ENCODE measurements at regions not wholly inside any gene's neighbourhood (a gene's known extent, or its start where the extent isn't known, plus 50 kb on each side); places are given as distances from the start of the nearest gene placed in this dataset.

DNA sequence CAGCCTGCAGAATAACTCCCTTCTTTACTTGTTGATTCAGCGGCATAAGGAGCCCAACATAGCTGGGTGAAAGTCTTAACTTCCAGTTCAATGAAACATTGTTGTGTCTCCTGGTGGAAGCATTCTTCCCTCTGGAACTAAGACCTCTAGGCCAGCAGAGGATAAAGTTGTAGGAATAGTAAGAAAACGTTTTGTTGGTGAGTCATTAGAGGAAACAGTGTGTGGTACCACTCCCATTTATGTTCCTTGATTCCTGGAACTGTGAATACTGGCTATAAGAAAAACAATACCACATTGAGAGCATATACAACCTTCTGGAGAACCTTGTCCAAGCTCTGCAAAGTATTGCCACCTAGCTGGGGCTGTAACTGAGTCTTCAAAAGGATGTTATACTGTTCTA lies 737.4 kb upstream of the ZP4 start:
- CTCF ChIA-PET: no interaction called here
- POLR2A ChIA-PET: no interaction called here
- no peak overlapping the region for H3K4me3 ChIP-seq (ENCODE audit: low read depth, low read length)
- TF ChIP-seq, protein P1, sequence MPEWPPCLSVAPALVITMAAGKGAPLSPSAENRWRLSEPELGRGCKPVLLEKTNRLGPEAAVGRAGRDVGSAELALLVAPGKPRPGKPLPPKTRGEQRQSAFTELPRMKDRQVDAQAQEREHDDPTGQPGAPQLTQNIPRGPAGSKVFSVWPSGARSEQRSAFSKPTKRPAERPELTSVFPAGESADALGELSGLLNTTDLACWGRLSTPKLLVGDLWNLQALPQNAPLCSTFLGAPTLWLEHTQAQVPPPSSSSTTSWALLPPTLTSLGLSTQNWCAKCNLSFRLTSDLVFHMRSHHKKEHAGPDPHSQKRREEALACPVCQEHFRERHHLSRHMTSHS (tag by site-specific recombination; IDR thresholded peaks at IDR 0.05): no peak
- TF ChIP-seq, protein P2, sequence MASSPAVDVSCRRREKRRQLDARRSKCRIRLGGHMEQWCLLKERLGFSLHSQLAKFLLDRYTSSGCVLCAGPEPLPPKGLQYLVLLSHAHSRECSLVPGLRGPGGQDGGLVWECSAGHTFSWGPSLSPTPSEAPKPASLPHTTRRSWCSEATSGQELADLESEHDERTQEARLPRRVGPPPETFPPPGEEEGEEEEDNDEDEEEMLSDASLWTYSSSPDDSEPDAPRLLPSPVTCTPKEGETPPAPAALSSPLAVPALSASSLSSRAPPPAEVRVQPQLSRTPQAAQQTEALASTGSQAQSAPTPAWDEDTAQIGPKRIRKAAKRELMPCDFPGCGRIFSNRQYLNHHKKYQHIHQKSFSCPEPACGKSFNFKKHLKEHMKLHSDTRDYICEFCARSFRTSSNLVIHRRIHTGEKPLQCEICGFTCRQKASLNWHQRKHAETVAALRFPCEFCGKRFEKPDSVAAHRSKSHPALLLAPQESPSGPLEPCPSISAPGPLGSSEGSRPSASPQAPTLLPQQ (tag by site-specific recombination; IDR thresholded peaks at IDR 0.05): no peak
- TF ChIP-seq, protein P3, sequence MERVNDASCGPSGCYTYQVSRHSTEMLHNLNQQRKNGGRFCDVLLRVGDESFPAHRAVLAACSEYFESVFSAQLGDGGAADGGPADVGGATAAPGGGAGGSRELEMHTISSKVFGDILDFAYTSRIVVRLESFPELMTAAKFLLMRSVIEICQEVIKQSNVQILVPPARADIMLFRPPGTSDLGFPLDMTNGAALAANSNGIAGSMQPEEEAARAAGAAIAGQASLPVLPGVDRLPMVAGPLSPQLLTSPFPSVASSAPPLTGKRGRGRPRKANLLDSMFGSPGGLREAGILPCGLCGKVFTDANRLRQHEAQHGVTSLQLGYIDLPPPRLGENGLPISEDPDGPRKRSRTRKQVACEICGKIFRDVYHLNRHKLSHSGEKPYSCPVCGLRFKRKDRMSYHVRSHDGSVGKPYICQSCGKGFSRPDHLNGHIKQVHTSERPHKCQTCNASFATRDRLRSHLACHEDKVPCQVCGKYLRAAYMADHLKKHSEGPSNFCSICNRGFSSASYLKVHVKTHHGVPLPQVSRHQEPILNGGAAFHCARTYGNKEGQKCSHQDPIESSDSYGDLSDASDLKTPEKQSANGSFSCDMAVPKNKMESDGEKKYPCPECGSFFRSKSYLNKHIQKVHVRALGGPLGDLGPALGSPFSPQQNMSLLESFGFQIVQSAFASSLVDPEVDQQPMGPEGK (tag by site-specific recombination; IDR thresholded peaks at IDR 0.05): no peak
- TF ChIP-seq ZNF624 (tag by site-specific recombination; IDR thresholded peaks at IDR 0.05) (no peak), ZNF184 (tag by site-specific recombination; IDR thresholded peaks at IDR 0.05) (no peak), ZNF555 (tag by site-specific recombination; conservative IDR thresholded peaks at IDR 0.05) (no peak), ZNF311 (tag by site-specific recombination; IDR thresholded peaks at IDR 0.05; ENCODE audit: borderline replicate concordance) (no peak), ZSCAN30 (tag by site-specific recombination; IDR thresholded peaks at IDR 0.05) (no peak), ZNF610 (tag by site-specific recombination; IDR thresholded peaks at IDR 0.05; ENCODE audit: borderline replicate concordance) (no peak), TCF7L2 (IDR thresholded peaks at IDR 0.05; ENCODE audit: borderline replicate concordance, low read depth, low read length) (no peak), ZNF214 (tag by site-specific recombination; IDR thresholded peaks at IDR 0.05; ENCODE audit: borderline replicate concordance) (no peak)
- TF ChIP-seq, protein P4, sequence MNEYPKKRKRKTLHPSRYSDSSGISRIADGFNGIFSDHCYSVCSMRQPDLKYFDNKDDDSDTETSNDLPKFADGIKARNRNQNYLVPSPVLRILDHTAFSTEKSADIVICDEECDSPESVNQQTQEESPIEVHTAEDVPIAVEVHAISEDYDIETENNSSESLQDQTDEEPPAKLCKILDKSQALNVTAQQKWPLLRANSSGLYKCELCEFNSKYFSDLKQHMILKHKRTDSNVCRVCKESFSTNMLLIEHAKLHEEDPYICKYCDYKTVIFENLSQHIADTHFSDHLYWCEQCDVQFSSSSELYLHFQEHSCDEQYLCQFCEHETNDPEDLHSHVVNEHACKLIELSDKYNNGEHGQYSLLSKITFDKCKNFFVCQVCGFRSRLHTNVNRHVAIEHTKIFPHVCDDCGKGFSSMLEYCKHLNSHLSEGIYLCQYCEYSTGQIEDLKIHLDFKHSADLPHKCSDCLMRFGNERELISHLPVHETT (tag by site-specific recombination; IDR thresholded peaks at IDR 0.05): no peak
- TF ChIP-seq, protein P5, sequence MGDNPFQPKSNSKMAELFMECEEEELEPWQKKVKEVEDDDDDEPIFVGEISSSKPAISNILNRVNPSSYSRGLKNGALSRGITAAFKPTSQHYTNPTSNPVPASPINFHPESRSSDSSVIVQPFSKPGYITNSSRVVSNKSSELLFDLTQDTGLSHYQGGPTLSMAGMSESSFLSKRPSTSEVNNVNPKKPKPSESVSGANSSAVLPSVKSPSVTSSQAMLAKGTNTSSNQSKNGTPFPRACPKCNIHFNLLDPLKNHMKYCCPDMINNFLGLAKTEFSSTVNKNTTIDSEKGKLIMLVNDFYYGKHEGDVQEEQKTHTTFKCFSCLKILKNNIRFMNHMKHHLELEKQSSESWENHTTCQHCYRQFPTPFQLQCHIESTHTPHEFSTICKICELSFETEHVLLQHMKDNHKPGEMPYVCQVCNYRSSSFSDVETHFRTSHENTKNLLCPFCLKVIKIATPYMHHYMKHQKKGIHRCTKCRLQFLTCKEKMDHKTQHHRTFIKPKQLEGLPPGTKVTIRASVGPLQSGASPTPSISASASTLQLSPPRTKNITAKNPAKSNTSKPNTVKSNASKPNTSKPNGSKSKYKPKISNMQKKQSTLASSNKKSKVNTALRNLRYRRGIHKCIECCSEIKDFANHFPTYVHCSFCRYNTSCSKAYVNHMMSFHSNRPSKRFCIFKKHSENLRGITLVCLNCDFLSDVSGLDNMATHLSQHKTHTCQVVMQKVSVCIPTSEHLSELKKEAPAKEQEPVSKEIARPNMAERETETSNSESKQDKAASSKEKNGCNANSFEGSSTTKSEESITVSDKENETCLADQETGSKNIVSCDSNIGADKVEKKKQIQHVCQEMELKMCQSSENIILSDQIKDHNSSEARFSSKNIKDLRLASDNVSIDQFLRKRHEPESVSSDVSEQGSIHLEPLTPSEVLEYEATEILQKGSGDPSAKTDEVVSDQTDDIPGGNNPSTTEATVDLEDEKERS (tag by site-specific recombination; IDR thresholded peaks at IDR 0.05): no peak
- TF ChIP-seq, protein P6, sequence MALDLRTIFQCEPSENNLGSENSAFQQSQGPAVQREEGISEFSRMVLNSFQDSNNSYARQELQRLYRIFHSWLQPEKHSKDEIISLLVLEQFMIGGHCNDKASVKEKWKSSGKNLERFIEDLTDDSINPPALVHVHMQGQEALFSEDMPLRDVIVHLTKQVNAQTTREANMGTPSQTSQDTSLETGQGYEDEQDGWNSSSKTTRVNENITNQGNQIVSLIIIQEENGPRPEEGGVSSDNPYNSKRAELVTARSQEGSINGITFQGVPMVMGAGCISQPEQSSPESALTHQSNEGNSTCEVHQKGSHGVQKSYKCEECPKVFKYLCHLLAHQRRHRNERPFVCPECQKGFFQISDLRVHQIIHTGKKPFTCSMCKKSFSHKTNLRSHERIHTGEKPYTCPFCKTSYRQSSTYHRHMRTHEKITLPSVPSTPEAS (tag by site-specific recombination; IDR thresholded peaks at IDR 0.05): no peak
- H3K4me1 ChIP-seq (ENCODE audit: control insufficient read depth, insufficient read depth, low read length): no peaks in the 10 kb centered on the region
- no peaks in the 10 kb centered on the region for H3K9me3 ChIP-seq (ENCODE audit: control insufficient read depth, insufficient read depth, low read depth, low read length)
- no peaks in the 10 kb centered on the region for H3K36me3 ChIP-seq (ENCODE audit: control insufficient read depth in 2 of 2, insufficient read depth in 1 of 2, low read length in 2 of 2)
- H3K27ac ChIP-seq (ENCODE audit: extremely low read depth, low read depth, low read length): no peak overlapping the region

DNA sequence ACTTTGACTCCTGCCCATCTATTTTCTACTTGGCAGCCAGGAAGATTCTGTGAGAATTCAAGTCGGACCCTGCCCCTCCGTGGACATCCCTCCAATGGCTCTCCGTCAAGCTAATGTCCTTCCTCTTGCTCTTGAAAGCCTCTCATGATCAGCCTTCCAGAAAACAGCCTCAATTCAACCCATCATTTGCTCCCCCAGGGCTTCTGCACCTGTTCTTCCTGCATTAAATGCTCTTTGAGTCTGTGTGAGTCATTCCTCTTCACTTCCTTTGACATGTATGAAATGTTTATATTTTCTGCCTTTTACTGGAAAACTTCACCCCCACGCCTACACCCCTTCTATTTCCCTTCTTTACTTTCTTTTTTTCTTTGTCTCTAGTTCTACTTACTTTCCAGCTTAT lies 734.1 kb upstream of the ZP4 start:
- Histone ChIP-seq H3K36me3 (ENCODE audit: control insufficient read depth in 2 of 2, insufficient read depth in 1 of 2, low read length in 2 of 2) (no peaks in the 10 kb centered on the region), H3K4me1 (ENCODE audit: control insufficient read depth, insufficient read depth, low read length) (no peaks in the 10 kb centered on the region), H3K27ac (ENCODE audit: extremely low read depth, low read depth, low read length) (no peak overlapping the region), H3K9me3 (ENCODE audit: control insufficient read depth, insufficient read depth, low read depth, low read length) (no peaks in the 10 kb centered on the region), H3K4me3 (ENCODE audit: low read depth, low read length) (no peak overlapping the region)
- POLR2A ChIA-PET: no interaction called here
- CTCF ChIA-PET: interaction anchor here (0.7 kb wide), 1 partner anchor 40 kb away, joined by 3 read pairs; no protein-coding TSS in a partner anchor
- no peak for TF ChIP-seq ZNF837 (tag by site-specific recombination; IDR thresholded peaks at IDR 0.05)
- TF ChIP-seq ZNF600 (tag by site-specific recombination; IDR thresholded peaks at IDR 0.05): no peak
- no peak for TF ChIP-seq ZNF266 (tag by site-specific recombination; IDR thresholded peaks at IDR 0.05; ENCODE audit: low read depth)
- no peak for TF ChIP-seq ZNF416 (tag by site-specific recombination; IDR thresholded peaks at IDR 0.05)
- no peak for TF ChIP-seq ZFP37 (tag by site-specific recombination; IDR thresholded peaks at IDR 0.05)
- TF ChIP-seq, protein P7, sequence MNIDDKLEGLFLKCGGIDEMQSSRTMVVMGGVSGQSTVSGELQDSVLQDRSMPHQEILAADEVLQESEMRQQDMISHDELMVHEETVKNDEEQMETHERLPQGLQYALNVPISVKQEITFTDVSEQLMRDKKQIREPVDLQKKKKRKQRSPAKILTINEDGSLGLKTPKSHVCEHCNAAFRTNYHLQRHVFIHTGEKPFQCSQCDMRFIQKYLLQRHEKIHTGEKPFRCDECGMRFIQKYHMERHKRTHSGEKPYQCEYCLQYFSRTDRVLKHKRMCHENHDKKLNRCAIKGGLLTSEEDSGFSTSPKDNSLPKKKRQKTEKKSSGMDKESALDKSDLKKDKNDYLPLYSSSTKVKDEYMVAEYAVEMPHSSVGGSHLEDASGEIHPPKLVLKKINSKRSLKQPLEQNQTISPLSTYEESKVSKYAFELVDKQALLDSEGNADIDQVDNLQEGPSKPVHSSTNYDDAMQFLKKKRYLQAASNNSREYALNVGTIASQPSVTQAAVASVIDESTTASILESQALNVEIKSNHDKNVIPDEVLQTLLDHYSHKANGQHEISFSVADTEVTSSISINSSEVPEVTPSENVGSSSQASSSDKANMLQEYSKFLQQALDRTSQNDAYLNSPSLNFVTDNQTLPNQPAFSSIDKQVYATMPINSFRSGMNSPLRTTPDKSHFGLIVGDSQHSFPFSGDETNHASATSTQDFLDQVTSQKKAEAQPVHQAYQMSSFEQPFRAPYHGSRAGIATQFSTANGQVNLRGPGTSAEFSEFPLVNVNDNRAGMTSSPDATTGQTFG (tag by site-specific recombination; IDR thresholded peaks at IDR 0.05; ENCODE audit: borderline replicate concordance): no peak
- no peak for TF ChIP-seq ZNF211 (tag by site-specific recombination; IDR thresholded peaks at IDR 0.05; ENCODE audit: low read depth)
- no peak for TF ChIP-seq ZNF596 (tag by site-specific recombination; IDR thresholded peaks at IDR 0.05)
- TF ChIP-seq ZBTB20 (tag by site-specific recombination; IDR thresholded peaks at IDR 0.05): no peak
